Retina (tissue), 1 donor: ENCODE measurements at regions not wholly inside any gene's neighbourhood (a gene's known extent, or its start where the extent isn't known, plus 50 kb on each side); places are given as distances from the start of the nearest gene placed in this dataset.
"Not testable (repeated sequence)": the region's sequence is repeated elsewhere in the genome, so short reads cannot be mapped to it uniquely, and the experiment has no call there.

Experiments
- DNase-seq: peaks from one replicate; pipeline ENCODE4 v3.0.0-alpha.2; 2016

DNA sequence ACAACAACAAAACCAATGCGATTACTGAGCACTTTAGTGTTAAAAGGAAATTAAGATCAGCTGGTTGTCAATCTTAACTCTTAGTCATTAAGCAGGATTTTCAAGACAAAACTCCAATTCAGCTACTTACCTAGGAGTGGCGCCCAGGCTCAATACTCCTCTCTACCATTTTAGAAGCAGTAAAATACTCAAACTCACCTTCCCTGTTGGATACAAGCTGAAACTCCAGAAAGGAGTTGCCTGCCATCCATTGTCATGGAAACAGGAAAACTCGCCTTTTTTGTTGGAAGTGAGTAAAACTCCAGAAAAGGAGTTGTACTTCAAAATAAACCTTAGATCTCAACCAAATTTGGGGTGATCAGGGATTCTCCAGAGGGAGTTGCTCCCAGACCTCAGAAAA, 127.0 kb upstream of the F3 start:
- no peak for DNase-seq

DNA sequence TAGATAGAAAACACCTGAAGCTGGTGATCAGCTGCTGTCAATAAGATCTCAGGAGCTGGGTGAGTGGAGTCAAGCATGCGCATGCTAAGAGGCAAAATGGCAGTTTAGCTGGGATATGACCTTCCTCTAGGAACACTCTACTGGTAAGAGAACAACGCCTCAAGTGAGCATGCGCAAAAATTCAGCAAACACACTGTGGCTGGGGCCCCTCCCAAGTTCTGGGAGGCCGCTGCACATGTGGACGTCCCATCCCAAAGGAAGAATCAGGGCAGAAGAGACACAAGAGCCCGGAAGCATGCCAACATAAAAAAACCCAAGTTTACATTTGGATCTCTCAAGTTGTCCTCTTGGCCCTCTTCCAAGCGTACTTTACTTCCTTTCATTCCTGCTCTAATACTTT, 126.3 kb upstream of the F3 start:
- DNase-seq = no peak

DNA sequence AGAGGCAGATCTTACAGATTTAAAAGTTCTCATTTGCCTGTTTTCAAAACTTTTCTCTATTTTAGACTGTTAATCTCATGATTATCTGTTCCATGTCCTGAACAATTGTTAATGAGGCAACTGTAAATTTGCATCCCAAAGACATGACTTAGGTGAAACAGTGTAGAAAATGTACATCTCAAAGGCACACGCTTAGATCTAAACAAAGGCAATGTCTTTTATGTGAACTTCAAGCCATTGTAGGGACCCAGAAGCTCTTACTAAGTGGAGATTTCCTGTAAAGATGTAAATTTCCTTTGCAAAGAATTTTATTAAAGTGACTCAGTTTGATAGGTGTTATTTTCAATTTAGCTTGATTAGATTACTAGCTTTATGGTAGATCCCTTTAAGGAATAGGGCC, 125.2 kb upstream of the F3 start:
- DNase-seq = no peak

DNA sequence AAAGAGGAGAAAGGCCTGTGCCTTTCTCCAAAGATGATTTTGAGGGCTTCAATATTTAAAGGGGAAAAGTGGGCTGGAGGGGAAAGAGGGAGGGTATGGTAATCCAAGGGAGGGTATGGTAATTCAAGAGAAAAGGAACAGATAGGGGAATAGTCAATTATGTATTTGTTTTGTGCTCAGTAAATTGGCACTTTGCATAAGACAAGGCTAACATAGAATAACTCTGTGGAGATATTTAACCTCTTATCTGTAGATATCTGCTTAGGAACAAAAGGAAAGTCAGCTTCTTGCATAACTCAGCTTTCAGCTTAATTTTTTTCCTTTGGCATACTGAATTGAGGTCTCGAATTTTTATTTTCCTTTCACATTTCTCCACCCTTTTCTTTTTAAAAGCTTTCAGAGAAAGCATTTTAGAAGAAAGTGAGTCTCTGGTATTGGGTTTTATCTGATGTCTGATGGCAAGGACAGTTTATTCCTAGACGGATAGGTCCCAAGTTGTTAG, 119.9 kb upstream of the F3 start:
- no peak for DNase-seq

DNA sequence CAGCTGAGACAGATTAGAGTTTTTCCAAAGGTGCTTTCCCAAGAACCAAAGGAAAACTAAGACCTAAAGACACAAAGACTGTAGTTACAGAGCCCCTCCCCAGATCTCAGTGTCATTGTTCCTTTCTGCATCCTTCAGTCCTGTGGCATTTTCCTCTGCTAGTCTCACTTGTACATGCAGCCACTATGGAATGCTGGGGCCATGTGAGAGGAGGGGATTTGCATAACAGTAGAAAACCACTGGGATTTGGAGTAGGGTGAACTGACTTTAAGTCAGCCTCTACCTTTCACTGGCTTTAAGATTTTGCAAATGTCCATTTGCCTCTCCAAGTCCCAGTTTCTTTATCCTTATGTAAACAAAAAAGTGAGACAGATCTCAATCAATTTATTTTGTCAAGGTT, 119.4 kb upstream of the F3 start:
- DNase-seq = no peak

DNA sequence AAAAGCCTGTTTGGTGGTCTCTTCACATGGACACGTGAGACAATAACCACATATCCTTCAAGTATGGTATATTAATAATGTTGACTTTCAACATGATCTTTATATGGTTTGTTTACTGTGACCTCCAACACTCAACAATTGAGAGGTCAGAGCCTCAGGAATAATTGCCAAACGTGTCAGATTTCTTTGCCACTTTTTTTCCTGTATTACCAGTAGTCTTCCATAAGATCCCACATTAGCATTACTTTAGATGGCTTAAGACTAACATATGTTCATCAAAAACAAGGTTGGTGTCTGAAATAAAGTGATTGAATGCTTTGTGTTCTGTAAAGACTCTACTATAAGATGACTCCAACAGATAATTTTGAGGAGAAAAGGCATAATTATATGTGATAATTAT, 118.7 kb upstream of the F3 start:
- no peak for DNase-seq

DNA sequence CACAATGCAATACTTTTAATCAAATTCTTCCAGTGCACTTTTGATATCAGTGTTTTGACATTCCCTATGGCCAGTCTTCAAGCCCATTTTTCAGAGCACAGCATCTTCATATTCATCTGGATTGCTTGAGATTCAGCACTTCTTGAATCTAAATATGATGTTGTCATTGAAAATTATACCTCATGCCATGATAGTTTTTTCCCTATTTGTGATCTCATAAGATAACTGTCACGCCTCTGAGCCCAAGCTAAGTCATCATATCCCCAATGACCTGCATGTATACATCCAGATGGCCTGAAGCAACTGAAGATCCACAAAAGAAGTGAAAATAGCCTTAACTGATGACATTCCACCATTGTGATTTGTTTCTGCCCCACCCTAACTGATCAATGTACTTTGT, 117.6 kb upstream of the F3 start:
- not testable (repeated sequence) for DNase-seq

DNA sequence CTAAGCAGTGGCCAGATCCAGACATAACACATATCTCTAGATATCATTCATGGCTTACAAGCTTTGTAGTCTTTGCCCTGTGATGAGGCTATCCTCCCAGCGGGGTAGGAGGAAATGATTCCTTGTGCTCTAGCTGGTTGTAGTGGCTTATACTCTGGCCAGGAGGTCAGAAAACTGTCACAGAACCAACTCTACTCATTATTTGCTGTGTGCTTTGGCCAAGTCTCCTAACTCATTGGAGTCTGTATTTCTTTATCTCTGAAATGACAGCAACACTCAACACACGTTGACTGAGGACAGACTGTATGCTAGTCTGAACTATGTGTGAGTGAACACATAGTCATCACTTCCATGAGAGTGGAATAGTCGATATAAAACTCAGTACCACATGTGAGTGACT, 116.7 kb upstream of the F3 start:
- DNase-seq = no peak

DNA sequence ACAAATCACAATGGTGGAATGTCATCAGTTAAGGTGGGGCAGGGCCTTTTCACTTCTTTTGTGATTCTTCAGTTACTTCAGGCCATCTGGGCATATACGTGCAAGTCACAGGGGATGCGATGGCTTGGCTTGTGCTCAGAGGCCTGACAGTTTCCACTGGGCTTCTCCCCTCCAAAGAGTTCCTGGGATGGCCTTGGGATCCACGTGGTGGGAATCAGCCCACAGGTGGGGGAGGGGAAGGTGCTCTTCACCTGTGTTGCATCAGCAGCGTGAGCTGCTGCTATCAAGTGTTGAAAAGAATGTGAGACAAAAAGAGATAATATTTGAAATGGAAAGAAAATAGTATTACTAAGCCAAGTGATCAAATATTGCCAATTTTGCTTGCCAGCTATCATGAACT, 116.2 kb upstream of the F3 start:
- not testable (repeated sequence) for DNase-seq

DNA sequence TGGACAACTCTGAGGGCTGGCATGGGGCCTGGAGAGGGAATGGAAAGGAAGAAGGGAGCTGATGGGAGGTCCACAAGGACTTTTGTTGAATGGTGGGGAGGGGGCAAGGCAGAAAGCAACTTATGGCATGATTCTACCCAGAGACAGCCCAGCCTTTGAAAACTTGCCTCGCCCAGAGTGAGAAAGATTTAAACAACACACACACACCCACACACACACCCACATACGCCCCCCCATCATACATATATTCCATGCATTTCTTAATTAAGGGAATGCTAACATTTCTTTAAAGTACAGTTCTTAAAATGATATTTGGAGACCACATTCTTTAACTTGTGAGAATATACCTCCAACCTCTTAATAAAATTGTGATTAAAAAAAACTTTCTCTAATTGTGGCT, 115.4 kb upstream of the F3 start:
- DNase-seq = no peak

DNA sequence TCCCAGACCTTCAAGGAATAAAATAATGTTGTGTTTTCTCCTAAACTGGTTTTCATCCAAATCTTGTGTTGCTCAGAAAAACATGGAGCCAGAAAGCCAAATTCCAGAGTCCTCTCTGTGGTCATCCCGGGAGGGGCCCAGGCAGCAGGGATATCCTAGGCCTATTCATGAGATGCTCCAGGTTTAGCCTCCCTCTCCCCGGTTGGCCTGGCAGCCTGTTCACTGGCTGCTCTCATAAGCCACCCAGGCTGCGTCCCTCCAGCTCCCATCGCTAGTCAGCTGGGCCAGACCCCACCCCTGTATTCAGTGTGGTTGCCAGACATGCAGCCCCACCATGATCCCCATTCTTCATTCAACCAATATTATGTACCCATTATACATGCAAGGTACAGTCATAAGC, 113.4 kb upstream of the F3 start:
- no peak for DNase-seq

DNA sequence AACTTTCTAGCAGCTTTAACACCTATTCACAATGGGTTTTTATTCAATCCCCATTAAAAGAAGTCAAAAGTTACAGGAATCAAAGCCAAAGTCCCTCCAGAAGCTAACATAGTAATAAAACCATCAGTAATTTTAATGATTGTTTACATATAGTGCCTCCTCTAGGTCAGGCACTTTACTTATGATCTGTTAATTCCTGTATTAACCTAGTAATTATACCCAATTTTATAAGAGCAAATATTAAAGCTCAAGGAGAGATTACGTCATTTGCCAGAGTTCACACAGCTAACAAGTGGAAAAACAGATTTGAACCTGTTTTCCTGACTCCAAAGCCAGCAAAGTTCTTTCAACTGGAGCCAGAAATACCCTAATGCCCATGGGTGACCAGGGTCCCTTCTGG, 112.9 kb upstream of the F3 start:
- no peak for DNase-seq

DNA sequence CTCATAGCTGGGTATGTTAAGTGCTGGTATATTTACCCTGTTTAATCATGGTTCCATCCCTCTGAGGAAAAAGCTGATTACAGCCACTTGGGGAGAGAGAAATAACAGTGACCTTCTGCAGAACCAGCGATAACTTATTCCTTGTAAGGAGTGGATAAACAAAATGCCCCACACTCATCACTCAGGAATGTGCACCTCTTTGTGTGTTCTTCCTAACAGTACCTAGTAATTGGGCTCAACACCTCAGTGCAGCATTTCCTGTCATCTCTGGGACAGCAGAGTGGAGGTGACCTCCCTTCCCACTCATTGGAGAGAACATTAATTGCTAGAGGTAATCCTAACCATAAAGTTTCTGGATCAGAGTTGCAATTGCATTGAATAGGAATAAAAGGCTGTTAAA, 112.5 kb upstream of the F3 start:
- no peak for DNase-seq

DNA sequence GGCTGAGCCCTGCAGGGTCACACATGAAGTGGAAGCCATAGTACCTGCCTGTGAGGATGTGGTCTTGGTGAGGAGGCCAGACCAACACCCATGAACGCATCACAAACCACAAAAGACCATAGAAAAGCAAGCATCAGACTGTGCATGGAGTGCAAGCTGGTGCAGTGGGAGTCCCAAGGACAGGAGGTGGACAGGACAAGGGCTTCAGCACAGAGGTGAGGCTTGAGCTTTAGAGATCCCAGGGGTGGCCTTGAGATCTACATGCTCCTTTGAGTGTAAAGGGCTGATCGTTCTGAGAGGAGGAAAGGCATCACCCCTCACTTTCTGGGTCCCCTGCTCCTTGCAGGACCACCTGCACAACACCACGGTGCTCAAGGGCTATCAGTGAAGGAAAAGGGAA, 111.9 kb upstream of the F3 start:
- no peak for DNase-seq

DNA sequence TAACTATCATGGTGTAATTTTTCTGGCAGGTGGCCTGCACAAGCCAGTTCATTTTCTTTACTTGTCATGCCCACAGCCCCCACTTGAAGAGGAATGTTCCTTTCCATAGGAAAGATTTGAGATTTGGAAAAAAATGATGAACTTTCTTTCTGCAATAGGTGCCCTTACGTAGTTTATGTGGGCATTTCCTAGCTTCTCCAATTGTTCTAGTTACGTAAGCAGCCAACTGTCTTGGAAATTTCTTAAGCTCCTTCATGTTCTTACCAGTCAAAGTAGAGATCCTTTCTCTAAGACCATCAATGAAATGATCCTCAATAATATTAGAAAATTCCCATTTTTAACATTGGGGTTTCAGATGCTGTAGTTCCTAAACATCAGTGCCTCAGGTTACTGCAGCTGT, 109.5 kb upstream of the F3 start:
- DNase-seq = no peak

DNA sequence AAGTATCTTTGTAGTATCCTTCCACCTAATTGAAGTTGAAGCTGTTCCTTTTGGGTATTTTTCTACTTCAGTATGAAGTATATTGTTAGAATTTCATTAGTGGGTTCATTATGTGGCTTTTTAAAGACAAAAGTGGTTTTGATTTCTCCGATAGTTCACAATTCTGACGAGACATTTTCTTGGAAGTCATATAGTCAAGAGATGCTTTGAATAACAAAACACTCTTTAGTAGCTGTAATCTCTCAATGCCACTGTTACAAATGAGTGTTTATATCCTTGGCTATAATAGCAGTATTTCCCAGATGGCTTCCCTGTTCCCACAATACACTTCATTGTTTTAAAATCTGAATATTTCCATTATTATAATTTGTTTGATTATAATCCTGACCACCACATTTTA, 108.7 kb upstream of the F3 start:
- DNase-seq = no peak

DNA sequence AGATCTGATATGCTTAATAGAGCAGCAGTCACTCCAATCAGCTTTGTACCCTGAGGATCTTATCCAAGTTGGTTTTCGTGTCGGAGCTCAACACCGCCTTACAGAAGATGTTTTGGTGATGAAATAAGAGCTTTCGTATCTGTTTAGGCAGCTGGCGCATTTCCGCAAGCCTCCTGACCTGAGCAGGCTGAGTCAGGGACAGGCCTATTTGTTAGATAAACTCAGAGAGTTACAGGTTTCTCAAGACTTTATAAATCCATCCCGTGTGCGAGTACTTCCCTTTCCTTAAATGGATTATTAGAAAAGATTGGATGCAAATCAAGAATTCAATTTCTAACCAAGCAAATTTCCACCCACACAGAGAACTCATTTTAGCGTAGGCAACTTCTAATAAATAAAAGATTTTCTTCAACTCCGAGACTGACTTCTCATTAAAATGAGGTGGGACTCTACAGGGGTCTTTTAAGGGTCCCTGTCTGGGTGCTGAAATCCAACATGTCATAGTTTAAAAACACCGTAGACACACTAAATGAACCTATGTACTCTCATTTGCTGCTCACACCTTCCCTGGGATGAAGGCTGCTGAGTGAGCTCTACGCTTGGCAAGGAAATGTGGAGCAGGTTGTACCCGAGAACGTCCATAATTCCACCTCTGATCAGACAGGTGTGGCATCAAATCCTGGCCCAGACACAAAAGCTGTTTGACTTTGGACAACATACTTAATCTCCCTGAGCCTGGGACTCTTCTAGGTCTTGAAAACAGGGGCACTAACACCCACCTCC, 106.9 kb upstream of the F3 start:
- DNase-seq = no peak

DNA sequence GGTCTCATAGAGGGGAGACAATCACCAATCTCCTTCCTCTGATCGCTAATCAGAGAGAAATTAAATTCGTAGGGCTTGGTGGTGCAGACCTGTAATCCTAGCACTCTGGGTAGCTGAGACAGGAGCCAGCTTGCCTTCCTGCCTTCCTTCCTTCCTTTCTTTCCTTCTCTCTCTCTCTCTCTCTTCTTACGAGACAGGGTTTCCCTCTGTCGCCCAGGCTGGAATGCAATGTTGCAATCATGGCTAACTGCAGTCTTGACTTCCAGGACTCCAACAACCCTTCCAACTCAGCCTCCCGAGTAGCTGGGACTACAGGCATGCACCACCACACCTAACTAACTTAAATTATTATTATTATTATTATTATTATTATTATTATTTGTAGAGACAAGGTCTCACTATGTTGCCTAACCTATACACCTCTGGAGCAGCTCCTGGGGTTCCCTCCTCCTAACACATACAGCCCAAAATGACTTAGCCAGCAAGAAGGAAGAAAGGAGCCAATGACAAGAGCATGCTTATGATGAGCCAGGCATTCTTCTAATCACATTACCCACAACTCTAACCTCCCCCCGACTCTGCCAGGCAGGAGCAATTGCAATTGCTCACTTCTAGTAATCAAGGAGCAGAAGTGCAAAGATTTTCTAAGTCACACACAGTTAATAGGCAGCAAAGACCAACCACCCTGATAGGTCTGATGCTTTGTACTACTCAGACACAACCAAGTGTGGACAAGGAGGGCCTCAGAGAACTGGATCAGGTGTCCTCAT, 105.4 kb upstream of the F3 start:
- DNase-seq = no peak

DNA sequence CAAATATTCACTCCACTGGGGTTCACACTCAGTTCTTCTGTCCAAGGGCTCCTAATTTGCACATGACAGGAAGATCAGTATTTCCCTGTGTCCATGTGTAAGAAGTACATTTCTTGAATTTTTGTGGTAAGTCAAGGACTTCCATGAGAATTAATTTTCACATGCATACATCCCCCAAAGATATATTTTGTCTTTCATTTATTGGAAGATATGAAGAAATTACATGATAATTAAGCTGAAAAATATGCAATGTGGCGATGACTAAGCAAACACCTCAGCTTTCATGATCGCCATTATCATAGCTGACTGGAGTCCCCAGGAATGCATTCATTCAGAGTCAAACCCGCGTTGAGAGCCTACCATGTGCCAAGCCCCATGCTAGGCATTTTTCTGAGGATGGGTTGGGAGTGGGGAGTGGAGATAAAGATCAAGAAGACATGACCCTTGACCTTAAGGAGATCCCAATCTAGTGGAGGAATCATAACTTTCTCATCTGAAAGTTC, 104.6 kb upstream of the F3 start:
- no peak for DNase-seq

DNA sequence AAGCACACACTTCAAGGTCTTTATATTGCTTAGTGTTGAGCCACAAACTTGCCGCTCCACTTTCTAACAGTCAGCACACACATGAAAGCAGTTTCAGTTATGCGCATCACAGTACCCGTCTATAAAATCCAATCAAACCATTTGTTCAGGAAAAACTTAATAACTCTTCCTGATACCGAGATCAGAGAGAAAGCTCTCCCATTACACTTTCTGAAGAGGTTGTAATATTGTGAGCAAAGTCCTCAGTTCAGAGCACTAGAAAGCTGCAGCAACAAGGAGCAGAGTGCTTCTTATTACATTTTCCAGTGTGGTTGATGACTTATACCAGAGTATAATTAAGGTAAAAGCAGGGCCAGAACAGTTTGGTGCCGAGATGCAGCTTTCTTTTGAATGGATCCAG, 102.8 kb upstream of the F3 start:
- no peak for DNase-seq

DNA sequence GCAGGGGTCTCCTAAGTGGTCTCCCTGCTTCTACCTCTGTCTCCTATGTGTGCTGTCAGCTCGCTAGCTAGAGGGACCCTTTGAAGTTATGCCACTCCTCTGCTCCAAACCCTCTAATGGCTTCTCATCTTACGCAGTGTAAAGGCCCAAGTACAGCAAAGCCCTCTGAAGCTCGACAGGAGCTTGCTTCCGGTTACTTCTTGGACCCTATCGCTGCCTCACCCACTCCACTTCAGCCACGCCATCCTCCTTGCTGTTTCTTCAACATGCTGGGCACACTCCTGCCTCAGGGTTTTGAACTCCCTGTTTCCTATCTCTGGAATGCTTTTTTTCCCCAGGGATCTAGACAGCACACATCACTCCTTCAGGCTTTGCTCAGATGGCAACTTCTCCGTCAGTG, 102.3 kb upstream of the F3 start:
- no peak for DNase-seq

DNA sequence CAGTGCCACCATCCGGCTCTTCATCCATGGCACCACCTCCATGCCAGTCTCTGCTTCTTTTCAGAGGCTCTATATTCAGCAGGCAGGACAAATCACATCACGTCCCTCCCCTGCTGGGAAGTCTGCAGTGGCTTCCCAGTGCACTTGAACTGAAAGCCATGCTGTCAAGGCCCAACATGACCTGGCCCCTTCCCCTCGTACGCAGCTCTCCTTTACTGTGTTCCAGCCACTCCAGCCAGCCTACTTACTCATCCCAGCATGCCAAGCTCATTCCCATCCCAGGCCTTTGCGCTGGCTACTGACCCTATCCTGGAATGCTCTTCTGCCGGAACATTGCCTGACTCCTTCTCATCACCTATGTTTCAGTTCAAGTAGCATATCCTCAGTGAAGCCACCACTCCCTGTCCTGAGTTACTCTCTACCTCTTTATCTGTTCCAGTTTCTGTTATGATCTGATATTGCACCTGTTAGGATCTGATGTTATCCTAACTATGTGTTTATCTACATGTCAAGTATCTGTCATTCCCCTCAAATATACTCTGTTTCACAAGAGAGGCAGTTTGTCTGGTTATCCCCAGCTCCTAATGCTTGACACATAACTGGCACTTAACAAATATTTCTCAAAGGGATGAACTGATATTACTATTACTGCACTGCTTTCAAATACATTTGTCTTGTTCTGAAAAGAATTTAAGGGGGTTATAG, 101.2 kb upstream of the F3 start:
- no peak for DNase-seq

DNA sequence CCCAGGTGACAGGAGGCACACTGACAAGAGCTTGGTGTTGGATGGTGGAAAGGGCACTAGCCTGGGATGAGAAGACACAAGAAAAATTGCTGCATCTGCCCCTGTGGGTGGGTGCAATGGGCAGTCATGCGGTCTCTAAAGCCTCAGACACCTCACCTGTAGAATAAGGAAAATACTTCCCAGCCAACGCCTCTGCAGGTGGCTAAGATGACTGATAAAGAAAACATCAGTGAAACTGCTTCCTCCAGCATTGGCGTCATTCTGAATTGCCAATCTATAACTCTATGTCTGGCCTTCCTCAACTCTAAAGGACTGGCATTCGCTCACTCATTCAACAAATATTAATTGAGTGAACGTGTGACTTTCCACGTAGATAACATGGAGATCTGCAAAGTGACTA, 100.4 kb upstream of the F3 start:
- DNase-seq = no peak

DNA sequence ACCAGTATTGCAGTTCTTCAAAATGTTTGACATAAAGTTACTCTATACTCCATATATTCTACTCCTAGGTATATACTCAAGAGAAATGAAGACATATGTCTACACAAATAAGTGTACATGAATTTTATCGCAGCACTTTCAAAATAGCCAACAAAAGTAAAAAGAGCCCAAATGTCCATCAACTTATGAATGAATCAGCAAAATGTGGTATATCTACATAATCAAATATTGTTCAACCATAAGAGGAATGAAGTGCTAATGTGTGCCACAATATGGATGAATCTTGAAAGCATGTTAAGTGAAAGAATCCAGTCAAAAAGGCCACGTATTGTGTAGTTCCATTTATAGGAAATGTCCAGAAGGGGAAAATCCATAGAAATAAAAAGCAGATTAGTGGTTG, 98.6 kb upstream of the F3 start:
- DNase-seq = no peak
